ENCODE measurements at regions not wholly inside any gene's neighbourhood (a gene's known extent, or its start where the extent isn't known, plus 50 kb on each side); places are given as distances from the start of the nearest gene placed in this dataset.

DNA sequence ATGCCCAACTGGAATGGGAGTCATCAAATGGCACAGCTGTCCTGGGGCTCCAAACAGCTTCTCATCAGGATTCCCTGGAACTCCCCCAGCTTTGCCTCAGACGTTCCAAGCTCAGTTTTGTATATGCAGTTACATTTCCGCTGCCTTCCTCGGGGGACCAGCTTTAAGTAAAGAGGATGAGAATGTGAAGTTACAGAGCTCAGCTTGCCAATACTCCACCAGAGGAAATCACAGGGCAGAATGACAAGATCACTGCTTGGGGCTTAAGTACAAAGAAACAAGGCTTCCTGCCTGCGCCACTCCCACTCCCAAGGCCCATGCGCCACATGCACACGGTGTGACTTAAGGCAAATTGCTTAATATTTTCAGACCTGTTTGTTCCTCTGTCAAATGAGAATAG, 272.4 kb upstream of the CDH11 start:
- WGBS (ENCODE audit: insufficient coverage, insufficient read length) = no CpG with 5 or more reads among the region's 6 CpGs
- no peak for DNase-seq (ENCODE audit: low read depth, low spot score)
- H3K9me3 ChIP-seq (ENCODE audit: control insufficient read depth, insufficient read depth, low read length) = no peaks in the 10 kb centered on the region
- H3K27me3 ChIP-seq (ENCODE audit: control insufficient read depth, insufficient read depth, low read length) = no peaks in the 10 kb centered on the region
- H3K4me1 ChIP-seq (ENCODE audit: control insufficient read depth, insufficient read depth, low read length) = no peaks in the 10 kb centered on the region
- H3K4me3 ChIP-seq (ENCODE audit: low read length) = no peak overlapping the region
- H3K36me3 ChIP-seq (ENCODE audit: control insufficient read depth, insufficient read depth, low read length) = no peaks in the 10 kb centered on the region
- H3K27ac ChIP-seq (ENCODE audit: low read length) = no peak overlapping the region

DNA sequence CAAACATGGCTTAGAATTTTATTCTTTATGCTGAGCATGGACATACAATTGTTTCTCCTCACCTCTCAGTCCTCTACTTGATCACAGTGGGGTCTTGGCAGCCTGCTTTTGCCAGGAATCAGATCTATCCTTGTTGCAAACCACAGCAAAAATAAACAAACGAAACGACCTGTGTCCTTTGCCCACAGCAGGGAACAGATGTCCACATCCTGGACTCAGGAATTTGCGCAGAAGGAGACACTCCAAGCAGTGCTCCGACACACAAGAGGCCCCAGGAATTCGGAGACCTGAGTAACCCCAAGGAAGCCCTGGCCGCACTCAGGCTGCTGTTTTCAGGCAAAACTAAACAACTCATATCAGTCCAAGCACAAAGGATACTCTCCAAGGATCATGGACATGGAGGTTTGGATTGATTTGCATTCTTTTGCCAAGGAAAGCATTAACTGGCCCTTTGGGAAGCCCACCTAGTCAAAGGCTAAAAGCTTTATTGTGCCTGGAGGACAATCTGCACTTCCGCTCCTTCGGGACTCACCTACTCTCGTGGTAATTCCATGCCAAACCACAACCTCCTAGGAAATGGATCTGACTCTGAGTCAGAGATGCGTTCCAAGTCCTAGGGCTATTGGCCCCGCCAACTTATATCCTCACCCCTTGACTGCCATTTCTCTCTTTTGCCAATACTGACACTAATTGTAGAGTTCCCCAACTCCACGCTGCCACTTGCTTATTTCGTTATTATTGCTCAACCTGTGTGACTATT, 271.1 kb upstream of the CDH11 start:
- no CpG with 5 or more reads among the region's 13 CpGs for WGBS (ENCODE audit: insufficient coverage, insufficient read length)
- H3K36me3 ChIP-seq (ENCODE audit: control insufficient read depth, insufficient read depth, low read length) = no peaks in the 10 kb centered on the region
- H3K27me3 ChIP-seq (ENCODE audit: control insufficient read depth, insufficient read depth, low read length) = no peaks in the 10 kb centered on the region
- DNase-seq (ENCODE audit: low read depth, low spot score) = no peak
- H3K27ac ChIP-seq (ENCODE audit: low read length) = no peak overlapping the region
- H3K4me3 ChIP-seq (ENCODE audit: low read length) = no peak overlapping the region
- H3K4me1 ChIP-seq (ENCODE audit: control insufficient read depth, insufficient read depth, low read length) = no peaks in the 10 kb centered on the region
- H3K9me3 ChIP-seq (ENCODE audit: control insufficient read depth, insufficient read depth, low read length) = no peaks in the 10 kb centered on the region

DNA sequence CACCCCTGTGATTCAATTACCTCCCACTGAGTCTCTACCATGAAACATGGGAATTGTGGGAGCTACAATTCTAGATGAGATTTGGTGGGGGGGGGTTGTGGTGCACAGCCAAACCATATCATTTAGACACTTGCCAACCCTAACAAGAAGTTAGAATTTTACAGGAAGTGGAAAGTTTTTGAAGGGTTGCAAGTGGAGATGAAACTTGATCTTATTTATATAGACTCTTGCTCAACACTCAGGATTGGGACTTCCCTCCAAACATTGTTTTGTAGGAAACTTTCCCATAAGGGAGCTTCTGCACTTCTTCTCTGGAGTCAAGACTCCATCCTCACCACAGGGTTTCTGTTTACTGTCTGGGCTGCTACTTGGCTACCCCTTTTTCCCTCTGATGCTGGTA, 266.7 kb upstream of the CDH11 start:
- H3K9me3 ChIP-seq (ENCODE audit: control insufficient read depth, insufficient read depth, low read length) = no peaks in the 10 kb centered on the region
- H3K4me1 ChIP-seq (ENCODE audit: control insufficient read depth, insufficient read depth, low read length) = no peaks in the 10 kb centered on the region
- no peak overlapping the region for H3K27ac ChIP-seq (ENCODE audit: low read length)
- no peak for DNase-seq (ENCODE audit: low read depth, low spot score)
- H3K36me3 ChIP-seq (ENCODE audit: control insufficient read depth, insufficient read depth, low read length) = no peaks in the 10 kb centered on the region
- no peaks in the 10 kb centered on the region for H3K27me3 ChIP-seq (ENCODE audit: control insufficient read depth, insufficient read depth, low read length)
- H3K4me3 ChIP-seq (ENCODE audit: low read length) = no peak overlapping the region

DNA sequence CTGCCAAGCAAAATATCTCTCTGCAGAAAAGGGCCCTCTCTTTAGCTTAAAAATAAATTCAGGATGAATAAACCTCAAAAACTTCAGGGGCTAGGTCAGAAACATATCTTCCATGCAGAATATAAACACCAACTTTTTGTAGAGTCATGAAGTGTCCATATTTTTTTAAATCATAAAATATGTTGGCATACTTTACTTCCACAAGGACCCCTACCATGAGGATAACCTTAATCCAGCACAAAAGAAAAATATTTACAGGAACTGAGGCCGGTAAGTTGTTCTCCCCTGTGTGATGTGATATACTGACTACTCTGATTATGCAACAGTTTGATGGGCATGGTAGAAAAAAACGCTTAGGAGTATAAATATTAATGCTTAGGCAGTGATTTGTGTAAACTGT, 264.8 kb upstream of the CDH11 start:
- Histone ChIP-seq H3K27me3 (ENCODE audit: control insufficient read depth, insufficient read depth, low read length) (no peaks in the 10 kb centered on the region), H3K36me3 (ENCODE audit: control insufficient read depth, insufficient read depth, low read length) (no peaks in the 10 kb centered on the region), H3K4me3 (ENCODE audit: low read length) (no peak overlapping the region), H3K4me1 (ENCODE audit: control insufficient read depth, insufficient read depth, low read length) (no peaks in the 10 kb centered on the region), H3K27ac (ENCODE audit: low read length) (no peak overlapping the region), H3K9me3 (ENCODE audit: control insufficient read depth, insufficient read depth, low read length) (no peaks in the 10 kb centered on the region)
- WGBS (ENCODE audit: insufficient coverage, insufficient read length) = no CpG with 5 or more reads among the region's 2 CpGs
- DNase-seq (ENCODE audit: low read depth, low spot score) = no peak

DNA sequence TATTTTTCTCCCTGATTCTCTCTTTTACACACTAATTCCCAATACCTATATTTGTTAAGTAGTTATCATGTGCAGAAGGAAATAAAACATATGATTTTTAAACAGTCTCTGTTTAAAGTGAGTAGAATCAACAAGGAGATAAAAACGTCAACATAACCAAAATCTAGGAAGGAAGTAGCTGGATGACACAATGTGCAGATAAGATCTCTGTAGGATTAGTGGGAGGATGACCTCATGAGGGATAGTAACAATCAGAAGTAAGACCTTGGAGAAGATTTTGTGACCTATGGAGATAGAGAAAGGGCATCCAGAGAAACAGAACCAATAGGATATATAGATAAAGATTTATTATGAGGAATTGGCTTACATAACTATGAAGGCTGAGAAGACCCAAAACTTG, 262.6 kb upstream of the CDH11 start:
- WGBS (ENCODE audit: insufficient coverage, insufficient read length) = no CpG with 5 or more reads among the region's 1 CpG
- no peaks in the 10 kb centered on the region for H3K36me3 ChIP-seq (ENCODE audit: control insufficient read depth, insufficient read depth, low read length)
- H3K9me3 ChIP-seq (ENCODE audit: control insufficient read depth, insufficient read depth, low read length) = no peaks in the 10 kb centered on the region
- H3K4me3 ChIP-seq (ENCODE audit: low read length) = no peak overlapping the region
- no peaks in the 10 kb centered on the region for H3K4me1 ChIP-seq (ENCODE audit: control insufficient read depth, insufficient read depth, low read length)
- no peaks in the 10 kb centered on the region for H3K27me3 ChIP-seq (ENCODE audit: control insufficient read depth, insufficient read depth, low read length)
- H3K27ac ChIP-seq (ENCODE audit: low read length) = no peak overlapping the region
- DNase-seq (ENCODE audit: low read depth, low spot score) = no peak

DNA sequence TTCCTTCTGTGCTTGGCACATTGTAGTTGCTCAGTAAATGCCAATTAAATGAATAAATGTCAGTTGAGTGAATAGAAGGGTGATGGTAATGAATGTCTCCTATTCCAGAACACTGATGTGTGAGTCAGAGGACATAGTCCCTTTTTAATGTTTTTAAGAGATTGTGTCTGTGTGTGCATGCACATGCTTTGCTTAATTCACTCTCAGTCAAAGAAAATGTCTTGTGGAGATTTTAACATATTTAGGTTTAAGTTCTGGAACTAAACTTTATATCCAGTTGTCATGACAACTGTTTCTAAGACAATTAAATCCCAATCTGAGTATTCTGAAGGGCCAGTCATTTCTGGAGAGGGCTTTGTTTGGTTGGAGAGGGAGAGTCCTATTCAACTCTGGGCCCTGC, 255.3 kb upstream of the CDH11 start:
- no peak overlapping the region for H3K4me3 ChIP-seq (ENCODE audit: low read length)
- DNase-seq (ENCODE audit: low read depth, low spot score) = no peak
- H3K27me3 ChIP-seq (ENCODE audit: control insufficient read depth, insufficient read depth, low read length) = no peaks in the 10 kb centered on the region
- H3K9me3 ChIP-seq (ENCODE audit: control insufficient read depth, insufficient read depth, low read length) = no peaks in the 10 kb centered on the region
- no peak overlapping the region for H3K27ac ChIP-seq (ENCODE audit: low read length)
- H3K36me3 ChIP-seq (ENCODE audit: control insufficient read depth, insufficient read depth, low read length) = no peaks in the 10 kb centered on the region
- H3K4me1 ChIP-seq (ENCODE audit: control insufficient read depth, insufficient read depth, low read length) = no peaks in the 10 kb centered on the region

DNA sequence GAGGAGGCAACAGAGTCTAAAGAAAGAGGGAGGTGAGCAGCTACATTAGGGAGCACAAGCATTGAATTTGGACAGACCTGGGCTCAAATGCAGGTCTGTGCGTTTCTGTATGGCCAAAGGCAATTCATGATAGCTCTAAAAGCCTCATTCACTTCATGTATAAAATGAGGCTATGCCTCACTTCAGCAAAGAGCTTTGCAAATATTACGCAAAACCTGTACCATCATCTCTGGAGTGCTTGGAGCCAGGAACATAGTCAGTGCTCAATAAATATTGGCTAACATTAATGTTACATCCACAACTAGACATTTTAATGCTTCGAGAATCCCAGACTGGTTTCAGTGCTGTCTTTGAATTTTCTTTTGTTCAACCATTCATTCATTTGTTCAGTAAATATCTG, 254.7 kb upstream of the CDH11 start:
- Histone ChIP-seq H3K36me3 (ENCODE audit: control insufficient read depth, insufficient read depth, low read length) (no peaks in the 10 kb centered on the region), H3K27me3 (ENCODE audit: control insufficient read depth, insufficient read depth, low read length) (no peaks in the 10 kb centered on the region), H3K9me3 (ENCODE audit: control insufficient read depth, insufficient read depth, low read length) (no peaks in the 10 kb centered on the region)

DNA sequence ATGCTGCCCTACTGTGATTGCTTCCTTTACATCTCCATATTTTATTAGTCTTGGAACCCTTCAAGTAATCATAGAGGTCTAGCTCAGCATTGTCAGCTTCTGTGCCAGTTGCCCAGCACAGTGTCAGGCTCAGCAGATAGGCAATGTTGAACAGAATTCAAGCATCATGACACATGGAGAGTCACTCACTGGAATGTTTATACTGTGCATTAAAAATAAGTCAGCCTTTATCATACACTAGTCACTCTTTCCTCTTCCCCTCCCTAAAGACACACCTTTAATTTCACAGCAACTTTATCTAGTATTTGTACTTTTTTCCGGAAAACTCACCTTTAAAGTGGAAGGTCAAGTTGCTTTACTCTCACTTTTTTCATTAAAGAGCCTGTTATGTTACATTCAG, 253.8 kb upstream of the CDH11 start:
- Histone ChIP-seq H3K27ac (ENCODE audit: low read length) (no peak overlapping the region), H3K27me3 (ENCODE audit: control insufficient read depth, insufficient read depth, low read length) (no peaks in the 10 kb centered on the region), H3K4me1 (ENCODE audit: control insufficient read depth, insufficient read depth, low read length) (no peaks in the 10 kb centered on the region), H3K4me3 (ENCODE audit: low read length) (no peak overlapping the region), H3K36me3 (ENCODE audit: control insufficient read depth, insufficient read depth, low read length) (no peaks in the 10 kb centered on the region), H3K9me3 (ENCODE audit: control insufficient read depth, insufficient read depth, low read length) (no peaks in the 10 kb centered on the region)
- no CpG with 5 or more reads among the region's 1 CpG for WGBS (ENCODE audit: insufficient coverage, insufficient read length)
- DNase-seq (ENCODE audit: low read depth, low spot score) = no peak

More for the DNA sequence above, 254.7 kb upstream of the CDH11 start:
- no CpG with 5 or more reads among the region's 3 CpGs for WGBS (ENCODE audit: insufficient coverage, insufficient read length)
- Histone ChIP-seq H3K4me1 (ENCODE audit: control insufficient read depth, insufficient read depth, low read length) (no peaks in the 10 kb centered on the region), H3K27ac (ENCODE audit: low read length) (no peak overlapping the region), H3K4me3 (ENCODE audit: low read length) (no peak overlapping the region)
- no peak for DNase-seq (ENCODE audit: low read depth, low spot score)

DNA sequence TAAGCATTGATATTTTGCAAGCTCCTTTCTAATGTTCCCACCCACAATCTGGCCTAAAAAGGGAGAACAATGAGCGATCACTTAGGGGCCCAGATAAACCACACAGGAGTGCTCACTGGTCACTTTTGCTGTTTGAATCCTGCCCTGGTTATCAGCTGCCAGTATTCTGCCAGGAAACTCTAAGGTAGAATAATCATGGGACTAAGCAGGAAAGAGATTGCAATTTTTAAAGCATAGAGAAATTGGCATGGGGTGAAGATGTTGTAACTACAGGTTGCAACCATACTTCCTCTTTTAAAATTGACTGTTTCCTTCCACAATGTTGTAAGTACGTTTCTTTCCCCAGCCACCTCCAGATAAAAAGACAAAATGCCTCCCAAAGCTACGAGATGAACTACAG, 251.2 kb upstream of the CDH11 start:
- Histone ChIP-seq H3K27me3 (ENCODE audit: control insufficient read depth, insufficient read depth, low read length) (no peaks in the 10 kb centered on the region), H3K36me3 (ENCODE audit: control insufficient read depth, insufficient read depth, low read length) (no peaks in the 10 kb centered on the region), H3K9me3 (ENCODE audit: control insufficient read depth, insufficient read depth, low read length) (no peaks in the 10 kb centered on the region), H3K4me3 (ENCODE audit: low read length) (no peak overlapping the region), H3K4me1 (ENCODE audit: control insufficient read depth, insufficient read depth, low read length) (no peaks in the 10 kb centered on the region), H3K27ac (ENCODE audit: low read length) (no peak overlapping the region)
- no peak for DNase-seq (ENCODE audit: low read depth, low spot score)
- WGBS (ENCODE audit: insufficient coverage, insufficient read length) = no CpG with 5 or more reads among the region's 3 CpGs

DNA sequence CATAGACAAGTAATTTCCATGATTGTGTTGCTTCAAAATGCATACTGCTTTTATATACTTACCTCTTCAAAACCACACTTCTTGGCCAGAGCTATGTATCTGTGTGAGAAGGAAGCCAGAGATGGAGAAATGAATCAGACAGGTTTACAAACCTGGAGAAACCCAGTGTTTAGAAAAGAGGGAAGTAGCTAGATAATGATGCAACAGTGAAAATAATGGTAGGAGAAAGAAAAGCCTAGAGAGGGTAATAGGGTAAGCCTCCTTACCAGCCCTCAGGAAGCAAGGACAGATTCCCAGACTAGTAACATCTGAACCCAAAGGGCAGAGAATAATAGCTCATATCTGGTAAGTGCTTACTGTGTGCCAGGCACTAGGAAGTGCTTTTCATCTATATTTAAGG, 250.3 kb upstream of the CDH11 start:
- Histone ChIP-seq H3K4me1 (ENCODE audit: control insufficient read depth, insufficient read depth, low read length) (no peaks in the 10 kb centered on the region), H3K9me3 (ENCODE audit: control insufficient read depth, insufficient read depth, low read length) (no peaks in the 10 kb centered on the region), H3K36me3 (ENCODE audit: control insufficient read depth, insufficient read depth, low read length) (no peaks in the 10 kb centered on the region), H3K27ac (ENCODE audit: low read length) (no peak overlapping the region), H3K4me3 (ENCODE audit: low read length) (no peak overlapping the region), H3K27me3 (ENCODE audit: control insufficient read depth, insufficient read depth, low read length) (no peaks in the 10 kb centered on the region)
- DNase-seq (ENCODE audit: low read depth, low spot score) = no peak
